Activated CD8-positive, alpha-beta T cell treated with anti-CD3 and anti-CD28 coated beads, Interleukin-2, amount 10 ng/mL, durations not matched to agents 7 days and 5 days (primary cell): ENCODE measurements at regions not wholly inside any gene's neighbourhood (a gene's known extent, or its start where the extent isn't known, plus 50 kb on each side); places are given as distances from the start of the nearest gene placed in this dataset.

Experiments
- ATAC-seq: fragments of 150-1000 bp; cut with Tn5 transposase; one replicate; pipeline ENCODE4 v1.10.0; 2021; ENCODE audit warnings: moderate library complexity
- CTCF ChIA-PET: fragments of 350-600 bp; sonication (Branson Sonifier 250); formaldehyde crosslinking; loops from one replicate; lab custom pipeline; 2021; ENCODE audit warnings: antibody characterized with exemption; lab: Charles Lee
- POLR2A ChIA-PET: fragments of 350-600 bp; sonication (Branson Sonifier 250); formaldehyde crosslinking; loops from one replicate; lab custom pipeline; 2021; ENCODE audit warnings: antibody characterized with exemption; lab: Charles Lee
- DNase-seq: peaks from one replicate; pipeline ENCODE4 v3.0.0-alpha.2; 2020
- H3K27ac Mint-ChIP-seq: one replicate; pipeline ENCODE4 v1.8.0; 2021; ENCODE audit warnings: mild to moderate bottlenecking, mixed read lengths
- H3K27me3 Mint-ChIP-seq: one replicate; pipeline ENCODE4 v1.8.0; 2021; ENCODE audit warnings: low read depth, mixed read lengths
- H3K36me3 Mint-ChIP-seq: one replicate; pipeline ENCODE4 v1.8.0; 2021; ENCODE audit warnings: low read depth, mixed read lengths
- H3K4me1 Mint-ChIP-seq: one replicate; pipeline ENCODE4 v1.8.0; 2021; ENCODE audit warnings: low read depth, mixed read lengths
- H3K4me3 Mint-ChIP-seq: one replicate; pipeline ENCODE4 v1.8.0; 2021; ENCODE audit warnings: mild to moderate bottlenecking, mixed read lengths
- H3K9me3 Mint-ChIP-seq: one replicate; pipeline ENCODE4 v1.8.0; 2022; ENCODE audit warnings: mixed read lengths; ENCODE audit not compliant: insufficient read depth

GRCh38 chr9:25543806-25544205 lies 134.4 kb downstream of the TUSC1 start:
- Mint-ChIP-seq H3K27ac (no peak overlapping the region), H3K4me3 (no peak overlapping the region), H3K9me3 (peaks cover 32% of the 10 kb centered on the region), H3K36me3 (no peaks in the 10 kb centered on the region), H3K27me3 (no peaks in the 10 kb centered on the region), H3K4me1 (no peaks in the 10 kb centered on the region)
- DNase-seq: no peak
- ChIA-PET CTCF (no interaction called here), POLR2A (no interaction called here)
- no peak for ATAC-seq

GRCh38 chr9:25542319-25542718 lies 135.9 kb downstream of the TUSC1 start:
- ChIA-PET POLR2A (no interaction called here), CTCF (no interaction called here)
- no peaks in the 10 kb centered on the region for H3K4me1 Mint-ChIP-seq
- no peaks in the 10 kb centered on the region for H3K36me3 Mint-ChIP-seq
- no peak overlapping the region for H3K4me3 Mint-ChIP-seq
- H3K27ac Mint-ChIP-seq: no peak overlapping the region
- no peak for DNase-seq
- H3K9me3 Mint-ChIP-seq: peaks cover 29% of the 10 kb centered on the region
- no peak for ATAC-seq
- H3K27me3 Mint-ChIP-seq: no peaks in the 10 kb centered on the region

GRCh38 chr9:25537808-25538207 lies 140.4 kb downstream of the TUSC1 start:
- POLR2A ChIA-PET: no interaction called here
- CTCF ChIA-PET: no interaction called here
- ATAC-seq (no peak), DNase-seq (no peak)
- Mint-ChIP-seq H3K4me3 (no peak overlapping the region), H3K27ac (no peak overlapping the region), H3K36me3 (no peaks in the 10 kb centered on the region), H3K4me1 (no peaks in the 10 kb centered on the region), H3K9me3 (peaks cover 23% of the 10 kb centered on the region), H3K27me3 (no peaks in the 10 kb centered on the region)

GRCh38 chr9:25519286-25519685 lies 159.0 kb downstream of the TUSC1 start:
- H3K4me1 Mint-ChIP-seq: no peaks in the 10 kb centered on the region
- H3K27me3 Mint-ChIP-seq: no peaks in the 10 kb centered on the region
- no peak overlapping the region for H3K4me3 Mint-ChIP-seq
- H3K27ac Mint-ChIP-seq: no peak overlapping the region
- peaks cover 15% of the 10 kb centered on the region for H3K9me3 Mint-ChIP-seq
- ChIA-PET CTCF (no interaction called here), POLR2A (no interaction called here)
- DNase-seq (no peak), ATAC-seq (no peak)
- H3K36me3 Mint-ChIP-seq: no peaks in the 10 kb centered on the region

GRCh38 chr9:25517701-25518100 lies 160.5 kb downstream of the TUSC1 start:
- POLR2A ChIA-PET: no interaction called here
- H3K27ac Mint-ChIP-seq: no peak overlapping the region
- no peaks in the 10 kb centered on the region for H3K36me3 Mint-ChIP-seq
- H3K9me3 Mint-ChIP-seq: peaks cover 26% of the 10 kb centered on the region
- H3K27me3 Mint-ChIP-seq: no peaks in the 10 kb centered on the region
- ATAC-seq (no peak), DNase-seq (no peak)
- no peaks in the 10 kb centered on the region for H3K4me1 Mint-ChIP-seq
- CTCF ChIA-PET: no interaction called here
- no peak overlapping the region for H3K4me3 Mint-ChIP-seq

GRCh38 chr9:25513509-25514033 lies 164.7 kb downstream of the TUSC1 start:
- POLR2A ChIA-PET: no interaction called here
- CTCF ChIA-PET: no interaction called here
- no peaks in the 10 kb centered on the region for H3K27me3 Mint-ChIP-seq
- peaks cover 26% of the 10 kb centered on the region for H3K9me3 Mint-ChIP-seq
- no peaks in the 10 kb centered on the region for H3K36me3 Mint-ChIP-seq
- no peak overlapping the region for H3K4me3 Mint-ChIP-seq
- DNase-seq (no peak), ATAC-seq (no peak)
- H3K4me1 Mint-ChIP-seq: no peaks in the 10 kb centered on the region
- H3K27ac Mint-ChIP-seq: no peak overlapping the region

- Mint-ChIP-seq H3K4me3 (no peak overlapping the region), H3K36me3 (no peaks in the 10 kb centered on the region), H3K4me1 (no peaks in the 10 kb centered on the region), H3K9me3 (peaks cover 27% of the 10 kb centered on the region), H3K27ac (no peak overlapping the region), H3K27me3 (no peaks in the 10 kb centered on the region)
- DNase-seq (no peak), ATAC-seq (no peak)
- CTCF ChIA-PET: no interaction called here
- POLR2A ChIA-PET: no interaction called here
These were observed 172.6 kb downstream of the TUSC1 start for GRCh38 chr9:25505644-25506043.

GRCh38 chr9:25481372-25481771 lies 196.9 kb downstream of the TUSC1 start:
- DNase-seq: no peak
- Mint-ChIP-seq H3K4me1 (no peaks in the 10 kb centered on the region), H3K9me3 (peaks cover 16% of the 10 kb centered on the region), H3K27ac (no peak overlapping the region), H3K27me3 (no peaks in the 10 kb centered on the region), H3K36me3 (no peaks in the 10 kb centered on the region), H3K4me3 (no peak overlapping the region)
- ChIA-PET CTCF (no interaction called here), POLR2A (no interaction called here)
- no peak for ATAC-seq

GRCh38 chr9:25480696-25481095 lies 197.5 kb downstream of the TUSC1 start:
- Mint-ChIP-seq H3K4me1 (no peaks in the 10 kb centered on the region), H3K4me3 (no peak overlapping the region), H3K9me3 (peaks cover 10% of the 10 kb centered on the region), H3K36me3 (no peaks in the 10 kb centered on the region), H3K27me3 (no peaks in the 10 kb centered on the region), H3K27ac (no peak overlapping the region)
- no peak for DNase-seq
- no peak for ATAC-seq
- ChIA-PET CTCF (no interaction called here), POLR2A (no interaction called here)

- no peaks in the 10 kb centered on the region for H3K27me3 Mint-ChIP-seq
- POLR2A ChIA-PET: no interaction called here
- H3K27ac Mint-ChIP-seq: no peak overlapping the region
- H3K4me3 Mint-ChIP-seq: no peak overlapping the region
- ATAC-seq: no peak
- H3K36me3 Mint-ChIP-seq: no peaks in the 10 kb centered on the region
- H3K9me3 Mint-ChIP-seq: peaks cover 44% of the 10 kb centered on the region
- CTCF ChIA-PET: no interaction called here
- no peak for DNase-seq
- H3K4me1 Mint-ChIP-seq: no peaks in the 10 kb centered on the region
These were observed 205.6 kb downstream of the TUSC1 start for GRCh38 chr9:25472681-25473080.

GRCh38 chr9:25472085-25472607 lies 206.1 kb downstream of the TUSC1 start:
- no peak overlapping the region for H3K4me3 Mint-ChIP-seq
- no peaks in the 10 kb centered on the region for H3K27me3 Mint-ChIP-seq
- H3K4me1 Mint-ChIP-seq: no peaks in the 10 kb centered on the region
- DNase-seq (no peak), ATAC-seq (no peak)
- peaks cover 45% of the 10 kb centered on the region for H3K9me3 Mint-ChIP-seq
- H3K36me3 Mint-ChIP-seq: no peaks in the 10 kb centered on the region
- CTCF ChIA-PET: no interaction called here
- H3K27ac Mint-ChIP-seq: no peak overlapping the region
- POLR2A ChIA-PET: no interaction called here

- no peak overlapping the region for H3K27ac Mint-ChIP-seq
These were observed 216.8 kb downstream of the TUSC1 start for GRCh38 chr9:25461416-25461815.

GRCh38 chr9:25453875-25454274 lies 224.4 kb downstream of the TUSC1 start:
- ATAC-seq: no peak
- Mint-ChIP-seq H3K27me3 (no peaks in the 10 kb centered on the region), H3K9me3 (peaks cover 5% of the 10 kb centered on the region), H3K4me1 (no peaks in the 10 kb centered on the region), H3K27ac (no peak overlapping the region), H3K4me3 (no peak overlapping the region), H3K36me3 (no peaks in the 10 kb centered on the region)
- ChIA-PET CTCF (no interaction called here), POLR2A (no interaction called here)
- DNase-seq: no peak

More at GRCh38 chr9:25461416-25461815, 216.8 kb downstream of the TUSC1 start:
- CTCF ChIA-PET: no interaction called here
- no peak overlapping the region for H3K4me3 Mint-ChIP-seq
- H3K4me1 Mint-ChIP-seq: no peaks in the 10 kb centered on the region
- ATAC-seq: no peak
- DNase-seq: no peak
- H3K9me3 Mint-ChIP-seq: peaks cover 6% of the 10 kb centered on the region
- no peaks in the 10 kb centered on the region for H3K27me3 Mint-ChIP-seq
- POLR2A ChIA-PET: no interaction called here
- H3K36me3 Mint-ChIP-seq: no peaks in the 10 kb centered on the region
